A673 (cell line): ENCODE measurements at regions not wholly inside any gene's neighbourhood (a gene's known extent, or its start where the extent isn't known, plus 50 kb on each side); places are given as distances from the start of the nearest gene placed in this dataset.
"Not testable (repeated sequence)": the region's sequence is repeated elsewhere in the genome, so short reads cannot be mapped to it uniquely, and the experiment has no call there.

Experiments used
- CTCF ChIP-seq: fragments of 300-800, 200-600 bp; sonication (generic); conservative IDR thresholded peaks from 2 replicates; pipeline ENCODE4 v1.5.1; 2017; ENCODE audit warnings: low read depth, mild to moderate bottlenecking, antibody characterized with exemption, low read length, moderate library complexity, mixed read lengths
- EZH2 ChIP-seq: fragments of 200-600 bp; sonication (generic); IDR thresholded peaks from 2 replicates; pipeline ENCODE4 v1.6.1; 2017; ENCODE audit warnings: borderline replicate concordance, low read depth, mild to moderate bottlenecking, mixed read lengths, antibody characterized with exemption, low read length; ENCODE audit not compliant: poor library complexity, severe bottlenecking

GRCh38 chr3:55136291-55136690, 208.4 kb upstream of the LRTM1 start:
- TF ChIP-seq CTCF, EZH2: not testable (repeated sequence)
